Jurkat, Clone E6-1 (cell line): ENCODE measurements at regions not wholly inside any gene's neighbourhood (a gene's known extent, or its start where the extent isn't known, plus 50 kb on each side); places are given as distances from the start of the nearest gene placed in this dataset.

ENCODE experiments used
- DNase-seq: peaks from one replicate; pipeline ENCODE4 v3.0.0-alpha.2; 2011; ENCODE audit warnings: low read depth, low spot score
- H3K4me3 ChIP-seq: 2 replicates; pipeline ENCODE4 v1.5.1; 2011; ENCODE audit warnings: mild to moderate bottlenecking, low read length, control low read depth, moderate library complexity

DNA sequence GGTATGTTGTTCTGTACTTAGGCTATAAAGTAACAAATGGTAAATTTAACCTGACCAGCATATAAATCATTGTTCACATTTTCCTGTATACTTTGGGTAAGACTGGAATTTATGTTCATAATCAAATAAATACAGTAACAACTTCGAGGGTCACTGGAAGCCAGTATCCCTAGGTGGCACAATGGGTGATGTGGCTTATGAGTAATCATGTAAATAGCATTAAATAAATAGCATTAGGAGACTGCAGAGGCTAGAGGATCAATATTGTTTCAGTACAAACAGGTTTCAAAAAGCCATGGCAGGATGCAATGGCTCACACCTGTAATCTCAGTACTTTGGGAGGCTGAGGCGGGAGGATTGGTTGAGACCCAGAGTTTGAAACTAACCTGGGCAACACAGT, 690.6 kb downstream of the SLC4A3 start:
- H3K4me3 ChIP-seq: no peak overlapping the region
- DNase-seq: no peak

DNA sequence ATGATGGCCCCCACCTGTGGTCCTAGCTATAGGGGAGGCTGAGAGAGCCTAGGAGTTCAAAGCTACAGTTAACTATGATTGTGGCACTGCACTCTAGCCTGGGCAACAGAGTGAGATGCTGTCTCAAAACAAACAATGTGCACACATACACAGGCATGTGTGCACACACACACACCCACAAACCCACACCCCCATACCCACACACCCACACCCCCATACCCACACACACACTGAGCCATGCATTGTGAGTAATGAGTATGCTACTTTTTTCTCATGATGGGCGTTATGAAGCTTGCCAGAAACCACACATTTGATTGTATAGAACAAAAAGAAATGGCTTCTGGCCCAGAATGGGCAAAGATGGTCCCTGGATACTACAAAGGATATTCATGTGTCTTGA, 691.1 kb downstream of the SLC4A3 start:
- DNase-seq: no peak
- no peak overlapping the region for H3K4me3 ChIP-seq

- H3K4me3 ChIP-seq: no peak overlapping the region
- no peak for DNase-seq
Observed at GRCh38 chr2:220320326-220320725, 692.9 kb downstream of the SLC4A3 start.

- no peak for DNase-seq
Observed at GRCh38 chr2:220332886-220333285, 705.5 kb downstream of the SLC4A3 start.

DNA sequence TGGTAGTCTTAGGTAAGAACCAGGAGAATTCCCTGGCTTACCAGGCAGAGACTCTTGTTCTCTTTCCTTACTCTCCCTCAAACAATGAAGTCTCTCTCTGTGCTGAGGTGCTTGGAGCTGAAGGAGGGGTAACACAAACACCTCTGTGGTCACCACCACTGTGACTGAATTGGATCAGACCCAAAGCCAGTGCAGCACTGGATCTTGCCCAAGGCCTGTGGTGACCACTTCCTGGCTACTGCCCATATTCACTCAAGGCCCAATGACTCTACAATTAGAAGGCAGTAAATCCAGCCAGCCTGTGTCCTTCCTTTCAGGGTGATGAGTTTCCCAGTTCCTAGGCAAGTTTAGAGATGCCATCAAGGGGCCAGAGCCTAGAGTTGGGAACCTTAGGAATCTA, 706.8 kb downstream of the SLC4A3 start:
- H3K4me3 ChIP-seq: no peak overlapping the region
- DNase-seq: no peak

More at GRCh38 chr2:220332886-220333285, 705.5 kb downstream of the SLC4A3 start:
- H3K4me3 ChIP-seq: no peak overlapping the region

- DNase-seq: no peak
- no peak overlapping the region for H3K4me3 ChIP-seq
Observed at GRCh38 chr2:220334871-220335590, 707.6 kb downstream of the SLC4A3 start.

- no peak overlapping the region for H3K4me3 ChIP-seq
- DNase-seq: peak; percentile 8
Observed at GRCh38 chr2:220335591-220335915, 708.1 kb downstream of the SLC4A3 start.

DNA sequence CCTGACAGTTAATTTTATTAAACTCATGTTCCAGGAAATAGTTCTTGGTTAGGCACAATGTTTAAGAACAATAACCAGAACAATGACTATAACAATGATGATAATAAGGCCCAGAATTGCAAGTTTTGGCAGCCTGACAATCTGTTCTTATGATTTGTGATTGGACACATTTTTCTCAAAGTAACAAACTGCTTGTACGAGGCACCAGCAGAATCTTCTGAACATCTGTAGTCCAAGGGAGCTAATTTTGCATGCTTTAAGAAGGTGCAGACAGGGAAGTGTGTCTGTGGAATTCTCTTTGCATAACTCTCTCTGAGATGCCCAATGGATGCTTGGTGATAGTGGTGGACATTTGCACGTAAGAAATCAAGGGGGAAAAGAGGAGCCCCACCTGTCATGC, 709.3 kb downstream of the SLC4A3 start:
- no peak overlapping the region for H3K4me3 ChIP-seq
- DNase-seq: no peak

DNA sequence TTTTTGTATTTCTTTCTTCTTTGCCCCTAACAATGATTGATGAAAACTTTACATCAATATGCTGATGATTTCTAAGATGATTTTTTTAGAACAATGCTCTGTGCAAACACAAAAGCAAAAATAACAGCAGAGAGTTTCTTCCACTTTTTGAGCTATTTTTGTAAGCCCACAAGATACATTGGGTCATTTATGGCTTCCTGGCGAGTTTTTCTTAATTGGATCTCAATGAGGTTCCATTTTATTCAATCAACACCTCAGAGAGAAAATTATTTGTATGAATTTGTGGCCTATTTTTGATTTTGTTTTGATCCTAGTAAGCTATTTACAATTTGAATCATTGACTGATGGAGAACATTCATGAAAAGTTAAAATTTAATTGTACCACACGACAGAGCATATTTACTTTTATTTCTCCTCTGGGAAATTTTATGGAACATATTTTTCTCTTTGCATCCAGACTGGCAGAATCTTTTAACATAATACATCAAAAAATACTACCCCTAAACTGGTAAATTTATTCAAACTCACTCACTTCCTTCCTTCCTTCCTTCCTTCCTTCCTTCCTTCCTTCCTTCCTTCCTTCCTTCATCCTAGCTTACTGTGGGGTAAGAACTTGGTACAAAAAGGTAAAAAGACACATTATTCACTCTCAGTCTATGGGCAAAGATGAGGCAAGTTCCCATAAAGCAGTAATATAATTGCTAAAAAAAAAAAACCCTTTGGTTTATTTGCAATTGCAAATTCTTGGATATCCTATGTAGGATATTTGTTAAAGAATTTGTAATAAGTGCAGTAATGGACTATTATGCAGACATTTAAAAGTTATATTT, 710.4 kb downstream of the SLC4A3 start:
- no peak for DNase-seq
- H3K4me3 ChIP-seq: no peak overlapping the region

DNA sequence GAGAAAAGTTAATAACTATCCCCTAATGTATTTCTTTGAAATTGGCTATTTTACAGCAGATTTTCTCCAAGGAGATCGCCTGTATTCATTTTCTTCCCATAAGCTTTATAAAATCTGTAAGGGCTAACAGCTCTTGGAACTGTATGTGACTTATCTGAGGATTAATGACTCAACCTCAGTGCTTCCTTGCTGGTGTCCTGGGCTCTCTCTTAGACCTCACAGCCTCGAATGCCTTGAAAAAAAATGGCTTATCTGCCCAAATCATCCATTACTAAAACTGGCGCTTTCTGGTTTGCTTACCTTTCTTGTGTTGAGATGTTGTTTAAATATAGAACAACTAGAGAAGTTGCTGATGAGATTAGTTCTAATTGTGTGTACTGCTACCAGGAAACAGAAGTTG, 713.6 kb downstream of the SLC4A3 start:
- no peak overlapping the region for H3K4me3 ChIP-seq

GRCh38 chr2:220346919-220347318, 719.5 kb downstream of the SLC4A3 start:
- H3K4me3 ChIP-seq: no peak overlapping the region
- DNase-seq: no peak

More for the DNA sequence above, 713.6 kb downstream of the SLC4A3 start:
- DNase-seq: no peak

- no peak for DNase-seq
- H3K4me3 ChIP-seq: no peak overlapping the region
Observed at GRCh38 chr2:220347626-220348025, 720.2 kb downstream of the SLC4A3 start.

DNA sequence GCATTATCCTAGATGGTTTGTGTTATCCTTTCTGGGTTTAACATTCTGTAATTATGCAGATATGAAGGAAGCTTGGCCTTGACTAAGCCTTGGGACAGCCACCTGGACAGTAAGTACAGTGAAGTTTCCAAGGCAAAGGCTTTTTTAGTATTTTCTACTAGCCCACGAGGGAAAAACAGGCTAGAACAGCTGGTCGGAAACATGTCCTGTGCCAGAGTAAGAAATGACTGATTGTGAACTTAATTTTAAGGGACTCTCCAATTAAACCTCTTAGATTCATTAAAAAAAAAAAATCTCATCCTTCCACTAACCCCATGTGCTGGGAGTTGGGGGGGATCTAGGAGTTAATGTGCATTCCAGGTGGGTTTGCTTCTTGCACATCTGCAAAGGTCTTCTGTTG, 720.8 kb downstream of the SLC4A3 start:
- H3K4me3 ChIP-seq: no peak overlapping the region
- DNase-seq: no peak

DNA sequence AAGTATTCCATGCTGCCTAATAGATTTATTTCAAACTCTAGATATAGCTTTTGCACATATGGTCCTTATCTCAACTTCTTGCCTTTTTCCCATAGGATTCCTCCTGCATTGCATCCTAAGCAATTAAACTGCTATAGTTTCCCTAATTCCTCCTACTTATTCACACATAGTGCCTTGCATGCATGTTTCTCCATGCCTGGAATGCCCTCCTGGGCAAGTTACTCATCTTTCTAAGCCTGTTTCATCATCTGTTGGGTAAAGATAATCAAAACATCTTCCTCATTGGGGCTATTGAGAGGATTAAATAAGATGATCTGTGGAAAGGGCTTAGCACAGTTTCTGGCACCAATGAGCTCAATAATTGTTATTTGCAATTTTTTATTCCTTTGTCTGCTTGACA, 726.5 kb downstream of the SLC4A3 start:
- no peak overlapping the region for H3K4me3 ChIP-seq
- no peak for DNase-seq

- H3K4me3 ChIP-seq: no peak overlapping the region
- no peak for DNase-seq
Observed at GRCh38 chr2:220356076-220356475, 728.6 kb downstream of the SLC4A3 start.

DNA sequence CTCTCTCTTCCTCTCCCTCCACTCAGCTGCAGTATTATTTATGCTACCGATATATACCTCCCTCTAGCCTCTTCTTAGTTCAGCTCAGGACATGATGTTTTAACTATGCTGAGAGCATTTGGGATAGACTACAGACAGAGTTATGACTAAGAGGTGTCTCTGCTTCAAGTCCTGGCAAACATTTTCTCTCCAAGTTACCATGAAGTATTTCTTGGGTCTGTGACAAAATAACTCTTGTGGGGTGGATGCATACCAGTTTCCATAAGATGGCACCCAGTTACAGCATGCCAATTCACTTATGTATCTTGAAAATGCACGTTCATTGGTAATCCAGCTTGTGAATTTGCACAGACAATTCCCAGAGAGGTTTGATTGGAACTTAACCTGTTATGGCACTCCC, 737.6 kb downstream of the SLC4A3 start:
- DNase-seq: no peak
- H3K4me3 ChIP-seq: no peak overlapping the region

DNA sequence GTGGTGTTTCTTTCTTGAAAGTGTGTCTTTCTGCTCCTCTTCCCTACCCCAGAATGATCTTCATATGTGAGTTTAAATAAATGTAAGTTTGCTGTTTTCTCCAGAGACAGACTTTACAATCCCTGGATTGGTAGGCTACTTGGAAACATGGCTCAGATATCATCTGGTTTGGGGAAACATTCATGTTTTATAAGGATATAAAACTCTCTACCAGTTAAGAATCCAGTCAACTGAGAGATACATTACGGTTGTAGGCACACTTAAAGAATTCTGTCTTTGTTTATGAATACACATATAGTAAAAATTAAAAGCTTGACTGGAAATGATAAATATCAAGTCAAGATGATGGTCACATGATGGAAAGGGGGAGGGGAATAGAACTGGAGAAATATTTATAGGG, 739.3 kb downstream of the SLC4A3 start:
- no peak overlapping the region for H3K4me3 ChIP-seq
- no peak for DNase-seq

DNA sequence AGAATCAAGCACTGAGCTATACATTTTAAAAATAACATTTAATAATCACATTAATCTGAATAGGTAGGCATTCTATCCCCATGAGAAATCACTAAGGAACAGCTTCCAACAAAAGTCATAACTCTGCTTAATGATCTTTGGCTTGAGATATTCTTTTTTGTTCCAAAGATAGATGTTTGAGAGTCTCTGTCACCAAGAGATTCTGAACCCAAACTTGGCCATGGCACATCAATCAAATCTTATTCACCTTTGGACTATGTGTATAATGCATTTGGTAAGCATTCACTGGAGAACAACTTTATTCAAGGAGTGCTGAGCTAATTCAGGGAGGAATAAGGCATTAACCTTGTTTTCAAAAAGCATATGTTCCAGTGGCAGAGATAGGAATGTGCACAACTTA, 743.3 kb downstream of the SLC4A3 start:
- no peak overlapping the region for H3K4me3 ChIP-seq
- no peak for DNase-seq

GRCh38 chr2:220371211-220371610, 743.8 kb downstream of the SLC4A3 start:
- DNase-seq: no peak
- no peak overlapping the region for H3K4me3 ChIP-seq

GRCh38 chr2:220373878-220374277, 746.4 kb downstream of the SLC4A3 start:
- DNase-seq: no peak
- H3K4me3 ChIP-seq: no peak overlapping the region

GRCh38 chr2:220374282-220374681, 746.9 kb downstream of the SLC4A3 start:
- DNase-seq: no peak
- H3K4me3 ChIP-seq: no peak overlapping the region
